GM23338 (cell line): ENCODE measurements at regions not wholly inside any gene's neighbourhood (a gene's known extent, or its start where the extent isn't known, plus 50 kb on each side); places are given as distances from the start of the nearest gene placed in this dataset.
A peak's percentile ranks its signal among the peaks of the same experiment; 100 is the strongest.

Source experiments
- ATAC-seq: fragments of 200-7000 bp; cut with Tn5 transposase; 3 replicates; pipeline ENCODE4 v1.9.1; 2020
- DNase-seq: peaks from one replicate; pipeline ENCODE4 v3.0.0-alpha.2; 2015; ENCODE audit warnings: low spot score
- H2AFZ ChIP-seq: fragments of 200-600 bp; sonication (generic); 2 replicates; pipeline ENCODE4 v1.8.0; 2016; ENCODE audit warnings: antibody characterized with exemption, mild to moderate bottlenecking, moderate library complexity
- H3F3A ChIP-seq: fragments of 200-600 bp; sonication (generic); replicated peaks from 2 replicates; pipeline ENCODE4 v1.8.0; 2017; ENCODE audit warnings: antibody characterized with exemption, mixed run types, low read depth
- H3K27ac ChIP-seq: fragments of 200-600 bp; sonication (generic); 2 replicates; pipeline ENCODE4 v1.6.1; 2016; ENCODE audit warnings: low read depth
- H3K27me3 ChIP-seq: fragments of 200-600 bp; sonication (generic); 2 replicates; pipeline ENCODE4 v1.8.0; 2016; ENCODE audit warnings: mild to moderate bottlenecking, mixed run types, moderate library complexity; ENCODE audit not compliant: insufficient read depth
- H3K36me3 ChIP-seq: fragments of 200-600 bp; sonication (generic); 2 replicates; pipeline ENCODE4 v1.8.0; 2016; ENCODE audit warnings: mild to moderate bottlenecking; ENCODE audit not compliant: insufficient read depth
- H3K4me1 ChIP-seq: fragments of 200-600 bp; sonication (generic); 2 replicates; pipeline ENCODE4 v1.8.0; 2016; ENCODE audit warnings: mild to moderate bottlenecking, moderate library complexity; ENCODE audit not compliant: insufficient read depth
- H3K4me2 ChIP-seq: fragments of 200-600 bp; sonication (generic); 2 replicates; pipeline ENCODE4 v1.7.1; 2017; ENCODE audit warnings: mixed run types
- H3K4me3 ChIP-seq: fragments of 200-600 bp; sonication (generic); 2 replicates; pipeline ENCODE4 v1.6.1; 2016; ENCODE audit warnings: mixed run types
- H3K79me2 ChIP-seq: fragments of 200-600 bp; sonication (generic); replicated peaks from 2 replicates; pipeline ENCODE4 v1.8.0; 2017; ENCODE audit warnings: mild to moderate bottlenecking; ENCODE audit not compliant: insufficient read depth
- H3K9me2 ChIP-seq: fragments of 200-600 bp; sonication (generic); 2 replicates; pipeline ENCODE4 v1.8.0; 2017; ENCODE audit not compliant: insufficient read depth
- H4K20me1 ChIP-seq: fragments of 200-600 bp; sonication (generic); replicated peaks from 2 replicates; pipeline ENCODE4 v1.8.0; 2017; ENCODE audit warnings: mild to moderate bottlenecking; ENCODE audit not compliant: insufficient read depth
- H3K27ac Mint-ChIP-seq: 2 replicates; pipeline ENCODE4 v1.8.0; 2020; ENCODE audit warnings: inconsistent platforms, mild to moderate bottlenecking, moderate library complexity, mixed read lengths
- H3K27me3 Mint-ChIP-seq: 3 replicates; pipeline ENCODE4 v1.8.0; 2022; ENCODE audit warnings: low read depth, mild to moderate bottlenecking, moderate library complexity, mixed read lengths, inconsistent platforms; ENCODE audit not compliant: insufficient read depth, poor library complexity
- H3K36me3 Mint-ChIP-seq: 3 replicates; pipeline ENCODE4 v1.8.0; 2021; ENCODE audit warnings: low read depth, mild to moderate bottlenecking, inconsistent platforms, moderate library complexity, mixed read lengths
- H3K4me1 Mint-ChIP-seq: 3 replicates; pipeline ENCODE4 v1.8.0; 2020; ENCODE audit warnings: mild to moderate bottlenecking, inconsistent platforms, mixed read lengths
- H3K4me3 Mint-ChIP-seq: 3 replicates; pipeline ENCODE4 v1.8.0; 2021; ENCODE audit warnings: moderate library complexity, mild to moderate bottlenecking, inconsistent platforms, mixed read lengths
- H3K9me3 Mint-ChIP-seq: 3 replicates; pipeline ENCODE4 v1.8.0; 2020; ENCODE audit warnings: moderate library complexity, mild to moderate bottlenecking, inconsistent platforms, mixed read lengths
- CTCF ChIP-seq, 2 experiments: fragments of 200-600 bp in 1 of 2; sonication (generic) in 1 of 2; conservative IDR thresholded peaks; 2 replicates each; pipeline versions ENCODE4 v1.5.1 to v1.6.1; 2016 to 2017; ENCODE audit warnings: antibody characterized with exemption in 2 of 2, low read depth in 2 of 2, mild to moderate bottlenecking in 2 of 2, moderate library complexity in 1 of 2
- ETS1 ChIP-seq: IDR thresholded peaks from 2 replicates; pipeline ENCODE4 v1.6.1; 2016; ENCODE audit warnings: antibody characterized with exemption
- EZH2 ChIP-seq: fragments of 200-600 bp; sonication (generic); IDR thresholded peaks from one replicate; pipeline ENCODE4 v1.8.0; 2017; ENCODE audit warnings: antibody characterized with exemption, mild to moderate bottlenecking, low read depth; ENCODE audit not compliant: unreplicated experiment
- JUNB ChIP-seq: IDR thresholded peaks from one replicate; pipeline ENCODE4 v1.6.1; 2016; ENCODE audit warnings: antibody characterized with exemption; ENCODE audit not compliant: unreplicated experiment
- STAT1 ChIP-seq: IDR thresholded peaks from one replicate; pipeline ENCODE4 v1.6.1; 2016; ENCODE audit warnings: antibody characterized with exemption; ENCODE audit not compliant: unreplicated experiment
- ZNF331 ChIP-seq: fragments of 250-450 bp; sonication (Bioruptor Pico); IDR thresholded peaks from 2 replicates; pipeline ENCODE4 v1.5.0; 2020; ENCODE audit warnings: low read depth, mild to moderate bottlenecking, moderate library complexity
- ZNF462 ChIP-seq: fragments of 250-450 bp; sonication (Bioruptor Pico); IDR thresholded peaks from 2 replicates; pipeline ENCODE4 v1.5.0; 2020; ENCODE audit warnings: mild to moderate bottlenecking, moderate library complexity

GRCh38 chr6:22737331-22737730, 168.0 kb downstream of the HDGFL1 start:
- H3K27me3 Mint-ChIP-seq = no peaks in the 10 kb centered on the region
- H3K36me3 Mint-ChIP-seq = peaks cover 4% of the 10 kb centered on the region; the same call in 1 of the 3 replicates
- H3K4me3 ChIP-seq = no peak overlapping the region
- H3K9me2 ChIP-seq = peaks cover 14% of the 10 kb centered on the region; the same call in 1 of the 2 replicates
- DNase-seq (peak; percentile 86), ATAC-seq (peak; percentile 94)
- H4K20me1 ChIP-seq = no peaks in the 10 kb centered on the region
- no peaks in the 10 kb centered on the region for H3K27me3 ChIP-seq
- H3K79me2 ChIP-seq = no peaks in the 10 kb centered on the region
- H3K4me2 ChIP-seq = no peak overlapping the region
- H3K4me3 Mint-ChIP-seq = no peak overlapping the region
- TF ChIP-seq CTCF (conservative IDR thresholded peaks at IDR 0.05; ENCODE audit: low read depth in 2 of 2) (peak; percentile 89 to 93), STAT1 (no peak)
- H3K27ac Mint-ChIP-seq = no peak overlapping the region
- peaks cover 15% of the 10 kb centered on the region for H3K4me1 ChIP-seq
- H3K36me3 ChIP-seq = no peaks in the 10 kb centered on the region
- H3K9me3 Mint-ChIP-seq = no peaks in the 10 kb centered on the region; the same call in 2 of the 3 replicates
- H3K27ac ChIP-seq = peak overlapping the region; percentile 6; the same call in 1 of the 2 replicates
- H3K4me1 Mint-ChIP-seq = peaks cover 9% of the 10 kb centered on the region
- 0 out of 2 replicates have a peak overlapping the region, but pooled peaks have one; percentile 0 for H2AFZ ChIP-seq
- H3F3A ChIP-seq = no peaks in the 10 kb centered on the region

GRCh38 chr6:22738194-22738593, 168.8 kb downstream of the HDGFL1 start:
- Histone ChIP-seq H3K27ac (no peak overlapping the region), H3K4me1 (peaks cover 15% of the 10 kb centered on the region), H3K36me3 (no peaks in the 10 kb centered on the region), H3K27me3 (no peaks in the 10 kb centered on the region), H3K4me2 (no peak overlapping the region), H2AFZ (no peak overlapping the region), H4K20me1 (no peaks in the 10 kb centered on the region), H3K4me3 (no peak overlapping the region), H3K9me2 (peaks cover 16% of the 10 kb centered on the region; the same call in 1 of the 2 replicates), H3K79me2 (no peaks in the 10 kb centered on the region), H3F3A (no peaks in the 10 kb centered on the region)
- Mint-ChIP-seq H3K4me1 (peaks cover 9% of the 10 kb centered on the region), H3K4me3 (no peak overlapping the region), H3K9me3 (no peaks in the 10 kb centered on the region; the same call in 2 of the 3 replicates), H3K27me3 (no peaks in the 10 kb centered on the region), H3K36me3 (peaks cover 4% of the 10 kb centered on the region; the same call in 1 of the 3 replicates), H3K27ac (no peak overlapping the region)
- no peak for DNase-seq
- ATAC-seq = no peak
- TF ChIP-seq ZNF462 (CRISPR knock-in tag) = no peak
- TF ChIP-seq STAT1 = no peak
- no peak for TF ChIP-seq ETS1
- TF ChIP-seq JUNB = no peak
- no peak for TF ChIP-seq EZH2
- no peak for TF ChIP-seq ZNF331 (CRISPR knock-in tag)
